SU-DHL-6 (cell line): ENCODE measurements at regions not wholly inside any gene's neighbourhood (a gene's known extent, or its start where the extent isn't known, plus 50 kb on each side); places are given as distances from the start of the nearest gene placed in this dataset.

Source experiments
- H2AFZ ChIP-seq: fragments of 200-600 bp; sonication (generic); 2 replicates; pipeline ENCODE4 v1.6.1; 2014; ENCODE audit warnings: low read depth, mild to moderate bottlenecking, moderate library complexity, mixed read lengths, antibody characterized with exemption, low read length; ENCODE audit not compliant: severe bottlenecking
- H3F3A ChIP-seq: fragments of 200-600 bp; shearing (Covaris generic); 2 replicates; pipeline ENCODE4 v1.6.0; 2016; ENCODE audit warnings: antibody characterized with exemption, mild to moderate bottlenecking; ENCODE audit not compliant: insufficient read depth
- H3K27ac ChIP-seq: fragments of 200-600 bp; sonication (generic); 2 replicates; pipeline ENCODE4 v1.5.1; 2016; ENCODE audit warnings: low read depth, mild to moderate bottlenecking, low read length, moderate library complexity, mixed read lengths
- H3K27me3 ChIP-seq: fragments of 200-600 bp; sonication (generic), shearing (Covaris generic); 2 replicates; pipeline ENCODE4 v1.6.0; 2014; ENCODE audit warnings: mild to moderate bottlenecking, low read length
- H3K36me3 ChIP-seq: fragments of 200-600 bp; sonication (generic); 2 replicates; pipeline ENCODE4 v1.6.1; 2014; ENCODE audit warnings: mild to moderate bottlenecking, low read length, mixed read lengths
- H3K4me2 ChIP-seq: fragments of 300-600, 200-600 bp; shearing (Covaris generic), sonication (generic); 2 replicates; pipeline ENCODE4 v1.6.0; 2014; ENCODE audit warnings: low read length, low read depth, mild to moderate bottlenecking; ENCODE audit not compliant: poor library complexity, severe bottlenecking
- H3K4me3 ChIP-seq: fragments of 200-600 bp; sonication (generic); 2 replicates; pipeline ENCODE4 v1.5.1; 2014; ENCODE audit warnings: antibody characterized with exemption, low read length, mild to moderate bottlenecking, mixed read lengths; ENCODE audit not compliant: insufficient read depth, poor library complexity, severe bottlenecking
- H3K79me2 ChIP-seq: fragments of 200-600 bp; sonication (generic); 2 replicates; pipeline ENCODE4 v1.6.1; 2014; ENCODE audit warnings: mild to moderate bottlenecking, low read length, moderate library complexity; ENCODE audit not compliant: insufficient read depth
- H3K9ac ChIP-seq: fragments of 200-600 bp; sonication (generic); 2 replicates; pipeline ENCODE4 v1.7.0; 2014; ENCODE audit warnings: mild to moderate bottlenecking, low read length
- H3K9me2 ChIP-seq: fragments of 200-600 bp; sonication (generic); replicated peaks from 2 replicates; pipeline ENCODE4 v1.6.1; 2014; ENCODE audit warnings: low read length; ENCODE audit not compliant: insufficient read depth
- H3K9me3 ChIP-seq: fragments of 200-600 bp; sonication (generic); 2 replicates; pipeline ENCODE4 v1.6.1; 2014; ENCODE audit warnings: low read length, mixed read lengths; ENCODE audit not compliant: insufficient read depth
- H4K20me1 ChIP-seq: fragments of 200-600 bp; sonication (generic); 2 replicates; pipeline ENCODE4 v1.6.1; 2014; ENCODE audit warnings: low read depth, mild to moderate bottlenecking, antibody characterized with exemption, low read length, moderate library complexity, mixed read lengths
- EZH2phosphoT487 ChIP-seq: fragments of 200-600 bp; sonication (generic), shearing (Covaris generic); conservative IDR thresholded peaks from 2 replicates; pipeline ENCODE4 v1.6.1; 2018; ENCODE audit warnings: mild to moderate bottlenecking, antibody characterized with exemption, low read length, moderate library complexity, mixed read lengths
- TF ChIP-seq, protein P1 (sequence below): fragments of 200-600 bp; sonication (generic); IDR thresholded peaks from one replicate; pipeline ENCODE4 v1.5.1; 2017; ENCODE audit warnings: antibody characterized with exemption, mild to moderate bottlenecking, low read length, moderate library complexity; ENCODE audit not compliant: insufficient read depth, poor library complexity, severe bottlenecking

DNA sequence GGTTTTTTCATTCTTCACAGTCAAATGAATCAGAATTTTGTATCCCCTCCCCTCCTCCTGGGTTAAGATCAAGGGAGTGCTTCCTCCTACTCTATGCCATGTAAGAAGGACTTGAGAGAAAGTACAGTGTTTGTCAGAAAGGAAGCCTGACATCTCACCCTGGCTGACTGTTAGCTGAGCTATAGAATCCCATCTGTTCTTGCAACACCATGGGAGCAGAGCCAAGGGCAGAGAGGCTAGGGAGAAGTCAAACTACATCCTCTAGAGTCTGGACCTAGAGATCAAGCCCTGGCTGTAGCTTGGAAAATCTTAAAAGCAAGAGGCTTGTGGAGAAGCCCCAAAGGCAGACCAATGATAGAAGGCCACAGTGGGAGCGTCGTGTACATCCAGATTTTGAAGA lies 145.9 kb downstream of the OLFM4 start:
- H3K9me3 ChIP-seq: no peaks in the 10 kb centered on the region
- no peaks in the 10 kb centered on the region for H3K9me2 ChIP-seq
- no peak for TF ChIP-seq EZH2phosphoT487
- TF ChIP-seq, protein P1, sequence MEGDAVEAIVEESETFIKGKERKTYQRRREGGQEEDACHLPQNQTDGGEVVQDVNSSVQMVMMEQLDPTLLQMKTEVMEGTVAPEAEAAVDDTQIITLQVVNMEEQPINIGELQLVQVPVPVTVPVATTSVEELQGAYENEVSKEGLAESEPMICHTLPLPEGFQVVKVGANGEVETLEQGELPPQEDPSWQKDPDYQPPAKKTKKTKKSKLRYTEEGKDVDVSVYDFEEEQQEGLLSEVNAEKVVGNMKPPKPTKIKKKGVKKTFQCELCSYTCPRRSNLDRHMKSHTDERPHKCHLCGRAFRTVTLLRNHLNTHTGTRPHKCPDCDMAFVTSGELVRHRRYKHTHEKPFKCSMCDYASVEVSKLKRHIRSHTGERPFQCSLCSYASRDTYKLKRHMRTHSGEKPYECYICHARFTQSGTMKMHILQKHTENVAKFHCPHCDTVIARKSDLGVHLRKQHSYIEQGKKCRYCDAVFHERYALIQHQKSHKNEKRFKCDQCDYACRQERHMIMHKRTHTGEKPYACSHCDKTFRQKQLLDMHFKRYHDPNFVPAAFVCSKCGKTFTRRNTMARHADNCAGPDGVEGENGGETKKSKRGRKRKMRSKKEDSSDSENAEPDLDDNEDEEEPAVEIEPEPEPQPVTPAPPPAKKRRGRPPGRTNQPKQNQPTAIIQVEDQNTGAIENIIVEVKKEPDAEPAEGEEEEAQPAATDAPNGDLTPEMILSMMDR: no peak
- H3K4me2 ChIP-seq: no peak overlapping the region
- no peaks in the 10 kb centered on the region for H3F3A ChIP-seq
- H2AFZ ChIP-seq: no peak overlapping the region
- H3K4me3 ChIP-seq: no peak overlapping the region
- H3K9ac ChIP-seq: no peak overlapping the region
- H4K20me1 ChIP-seq: no peaks in the 10 kb centered on the region
- H3K27ac ChIP-seq: no peak overlapping the region
- H3K79me2 ChIP-seq: no peaks in the 10 kb centered on the region
- H3K36me3 ChIP-seq: no peaks in the 10 kb centered on the region
- H3K27me3 ChIP-seq: no peaks in the 10 kb centered on the region

DNA sequence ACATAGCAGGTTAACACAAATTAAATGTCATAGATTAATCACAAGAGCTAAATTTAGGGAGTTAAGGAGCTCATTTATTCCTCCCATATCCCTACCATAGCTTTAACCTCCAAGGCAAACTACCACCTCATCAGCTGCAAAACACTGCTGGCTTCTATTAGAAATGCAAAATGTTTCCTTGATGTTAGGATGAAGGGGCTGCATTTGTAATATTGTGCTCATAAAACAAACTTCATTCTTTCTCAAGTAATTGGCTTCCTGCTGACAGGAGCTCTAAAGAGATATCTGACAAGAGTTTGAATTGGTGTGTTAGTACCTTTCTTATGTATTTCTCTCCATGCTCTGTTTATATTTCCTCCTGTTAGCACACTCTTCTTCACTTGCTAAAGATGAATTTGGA lies 152.1 kb downstream of the OLFM4 start:
- H3K36me3 ChIP-seq: no peaks in the 10 kb centered on the region
- no peaks in the 10 kb centered on the region for H3K9me2 ChIP-seq
- H4K20me1 ChIP-seq: no peaks in the 10 kb centered on the region
- H3K9ac ChIP-seq: no peak overlapping the region
- no peak overlapping the region for H3K27ac ChIP-seq
- no peak overlapping the region for H2AFZ ChIP-seq
- H3K79me2 ChIP-seq: no peaks in the 10 kb centered on the region
- H3K27me3 ChIP-seq: no peaks in the 10 kb centered on the region
- H3K9me3 ChIP-seq: no peaks in the 10 kb centered on the region
- no peaks in the 10 kb centered on the region for H3F3A ChIP-seq
- TF ChIP-seq, protein P1: no peak
- TF ChIP-seq EZH2phosphoT487: no peak
- H3K4me2 ChIP-seq: no peak overlapping the region
- no peak overlapping the region for H3K4me3 ChIP-seq

DNA sequence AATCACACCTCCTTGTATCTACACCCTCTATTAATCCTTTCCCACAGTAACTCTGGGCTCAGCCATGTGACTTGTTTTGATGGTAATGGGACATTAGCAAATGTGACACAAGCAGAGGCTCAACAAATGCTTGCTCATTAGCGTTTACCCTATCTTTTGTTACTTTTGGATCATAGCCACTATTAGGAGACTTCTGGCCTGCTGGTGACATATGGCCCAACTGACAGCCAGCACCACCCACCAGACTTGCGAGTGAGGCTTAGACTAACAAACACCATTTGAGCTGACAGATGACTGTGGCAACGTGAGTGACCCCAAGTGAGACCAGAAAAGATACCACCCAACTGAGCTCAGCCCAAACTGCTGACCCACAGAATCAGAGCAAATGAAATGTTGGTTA lies 154.1 kb downstream of the OLFM4 start:
- H3K4me2 ChIP-seq: no peak overlapping the region
- no peaks in the 10 kb centered on the region for H3K9me3 ChIP-seq
- no peak for TF ChIP-seq EZH2phosphoT487
- TF ChIP-seq, protein P1: no peak
- no peaks in the 10 kb centered on the region for H3K79me2 ChIP-seq
- no peak overlapping the region for H3K4me3 ChIP-seq
- H3K9me2 ChIP-seq: no peaks in the 10 kb centered on the region
- no peak overlapping the region for H2AFZ ChIP-seq
- no peak overlapping the region for H3K9ac ChIP-seq
- H3K27me3 ChIP-seq: no peaks in the 10 kb centered on the region
- no peaks in the 10 kb centered on the region for H3K36me3 ChIP-seq
- no peaks in the 10 kb centered on the region for H4K20me1 ChIP-seq
- H3K27ac ChIP-seq: no peak overlapping the region
- no peaks in the 10 kb centered on the region for H3F3A ChIP-seq
